IMR-90 (cell line): ENCODE measurements at regions not wholly inside any gene's neighbourhood (a gene's known extent, or its start where the extent isn't known, plus 50 kb on each side); places are given as distances from the start of the nearest gene placed in this dataset.

Experiments
- FOS ChIP-seq: fragments of 150-350 bp; IDR thresholded peaks from 2 replicates; pipeline ENCODE4 v1.6.1; 2016; ENCODE audit warnings: low read depth, low read length
- RFX5 ChIP-seq: IDR thresholded peaks from 2 replicates; pipeline ENCODE4 v1.8.0; 2012; ENCODE audit warnings: low read depth, mild to moderate bottlenecking, low read length, moderate library complexity
- SMC3 ChIP-seq: fragments of 150-350 bp; IDR thresholded peaks from 2 replicates; pipeline ENCODE4 v1.6.1; 2016; ENCODE audit warnings: low read depth, mild to moderate bottlenecking, antibody characterized with exemption, low read length, moderate library complexity
- TF ChIP-seq, protein P1 (sequence below): conservative IDR thresholded peaks from 2 replicates; pipeline ENCODE4 v1.5.1; 2012; ENCODE audit warnings: mild to moderate bottlenecking, low read depth, low read length, improper control_type of control experiment

DNA sequence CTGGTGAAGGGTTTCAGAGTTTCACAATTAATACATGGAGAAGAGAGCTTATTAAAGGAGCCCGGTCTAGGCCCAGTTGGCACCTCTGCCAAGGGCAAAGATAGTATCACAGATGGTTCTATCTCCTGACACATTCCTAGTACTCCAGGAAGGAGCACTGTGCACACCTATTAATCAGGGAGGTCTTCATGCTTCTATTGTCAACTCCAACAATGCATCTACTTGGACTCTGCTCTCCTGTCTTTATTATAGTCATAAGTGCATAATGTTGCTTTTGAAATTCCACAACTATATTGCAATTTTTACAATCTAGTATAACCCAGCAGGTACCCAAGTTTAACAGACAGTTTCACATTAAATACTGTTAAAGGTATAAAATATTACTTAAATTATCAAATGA lies 174.5 kb upstream of the TSC22D1 start:
- TF ChIP-seq SMC3 (no peak), FOS (no peak), RFX5 (no peak)
- TF ChIP-seq, protein P1, sequence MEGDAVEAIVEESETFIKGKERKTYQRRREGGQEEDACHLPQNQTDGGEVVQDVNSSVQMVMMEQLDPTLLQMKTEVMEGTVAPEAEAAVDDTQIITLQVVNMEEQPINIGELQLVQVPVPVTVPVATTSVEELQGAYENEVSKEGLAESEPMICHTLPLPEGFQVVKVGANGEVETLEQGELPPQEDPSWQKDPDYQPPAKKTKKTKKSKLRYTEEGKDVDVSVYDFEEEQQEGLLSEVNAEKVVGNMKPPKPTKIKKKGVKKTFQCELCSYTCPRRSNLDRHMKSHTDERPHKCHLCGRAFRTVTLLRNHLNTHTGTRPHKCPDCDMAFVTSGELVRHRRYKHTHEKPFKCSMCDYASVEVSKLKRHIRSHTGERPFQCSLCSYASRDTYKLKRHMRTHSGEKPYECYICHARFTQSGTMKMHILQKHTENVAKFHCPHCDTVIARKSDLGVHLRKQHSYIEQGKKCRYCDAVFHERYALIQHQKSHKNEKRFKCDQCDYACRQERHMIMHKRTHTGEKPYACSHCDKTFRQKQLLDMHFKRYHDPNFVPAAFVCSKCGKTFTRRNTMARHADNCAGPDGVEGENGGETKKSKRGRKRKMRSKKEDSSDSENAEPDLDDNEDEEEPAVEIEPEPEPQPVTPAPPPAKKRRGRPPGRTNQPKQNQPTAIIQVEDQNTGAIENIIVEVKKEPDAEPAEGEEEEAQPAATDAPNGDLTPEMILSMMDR, result no peak
